ENCODE measurements at regions not wholly inside any gene's neighbourhood (a gene's known extent, or its start where the extent isn't known, plus 50 kb on each side); places are given as distances from the start of the nearest gene placed in this dataset.

- H3K4me3 ChIP-seq (ENCODE audit: low read depth, low read length), result no peak overlapping the region
- peak; percentile 96 for DNase-seq (ENCODE audit: low read depth)
- TF ChIP-seq CTCF (IDR thresholded peaks at IDR 0.05; ENCODE audit: insufficient read depth, low read depth, low read length), result no peak
Observed at GRCh38 chr12:68497702-68498101, 113.0 kb upstream of the RAP1B start.

GRCh38 chr12:68498736-68499135 lies 112.0 kb upstream of the RAP1B start:
- DNase-seq (ENCODE audit: low read depth), result no peak
- H3K4me3 ChIP-seq (ENCODE audit: low read depth, low read length), result no peak overlapping the region
- TF ChIP-seq CTCF (IDR thresholded peaks at IDR 0.05; ENCODE audit: insufficient read depth, low read depth, low read length), result no peak

GRCh38 chr12:68499616-68500015 lies 111.1 kb upstream of the RAP1B start:
- no peak for TF ChIP-seq CTCF (IDR thresholded peaks at IDR 0.05; ENCODE audit: insufficient read depth, low read depth, low read length)
- no peak overlapping the region for H3K4me3 ChIP-seq (ENCODE audit: low read depth, low read length)
- no peak for DNase-seq (ENCODE audit: low read depth)

- DNase-seq (ENCODE audit: low read depth), result no peak
- H3K4me3 ChIP-seq (ENCODE audit: low read depth, low read length), result no peak overlapping the region
- TF ChIP-seq CTCF (IDR thresholded peaks at IDR 0.05; ENCODE audit: insufficient read depth, low read depth, low read length), result no peak
Observed at GRCh38 chr12:68501226-68501625, 109.5 kb upstream of the RAP1B start.

GRCh38 chr12:68505970-68506369 lies 104.7 kb upstream of the RAP1B start:
- no peak overlapping the region for H3K4me3 ChIP-seq (ENCODE audit: low read depth, low read length)
- TF ChIP-seq CTCF (IDR thresholded peaks at IDR 0.05; ENCODE audit: insufficient read depth, low read depth, low read length), result no peak
- no peak for DNase-seq (ENCODE audit: low read depth)

- TF ChIP-seq CTCF (IDR thresholded peaks at IDR 0.05; ENCODE audit: insufficient read depth, low read depth, low read length), result no peak
- no peak overlapping the region for H3K4me3 ChIP-seq (ENCODE audit: low read depth, low read length)
- DNase-seq (ENCODE audit: low read depth), result no peak
Observed at GRCh38 chr12:68506619-68507018, 104.1 kb upstream of the RAP1B start.

GRCh38 chr12:68507657-68508056 lies 103.0 kb upstream of the RAP1B start:
- TF ChIP-seq CTCF (IDR thresholded peaks at IDR 0.05; ENCODE audit: insufficient read depth, low read depth, low read length), result no peak
- no peak overlapping the region for H3K4me3 ChIP-seq (ENCODE audit: low read depth, low read length)

More at GRCh38 chr12:68507657-68508056, 103.0 kb upstream of the RAP1B start:
- DNase-seq (ENCODE audit: low read depth), result no peak

Data from fibroblast of villous mesenchyme (primary cell).